K562 (cell line): ENCODE measurements at regions not wholly inside any gene's neighbourhood (a gene's known extent, or its start where the extent isn't known, plus 50 kb on each side); places are given as distances from the start of the nearest gene placed in this dataset.

Experiments used
- ATAC-seq: fragments of 200-7000 bp; cut with Tn5 transposase; 3 replicates; pipeline ENCODE4 v1.9.1; 2020; ENCODE audit warnings: moderate library complexity
- BruUV-seq: library from RNA; stranded (reverse); fragments of 400-500 nt; replicated peaks from 2 replicates; lab custom pipeline; 2021; lab: Mats Ljungman, UMichigan
- CTCF ChIA-PET: fragments of 300-600 bp; formaldehyde crosslinking; extraction: SDS; loops from one replicate; lab custom pipeline; 2021; ENCODE audit warnings: low intra/inter-chr PET ratio; lab: Yijun Ruan, JAX
- POLR2A ChIA-PET: fragments of 300-600, 350-650 bp; sonication (Branson Sonifier 250); formaldehyde crosslinking; extraction: SDS; loops from one replicate; lab custom pipeline; 2021; ENCODE audit warnings: antibody characterized with exemption, inconsistent platforms; lab: Yijun Ruan, JAX
- DNase-seq, 4 experiments: peaks; one replicate each; pipeline versions ENCODE4 v3.0.0 to v3.0.0-alpha.2; 2011 to 2018; ENCODE audit warnings: low spot score in 3 of 4, mixed read lengths in 3 of 4; ENCODE audit errors: extremely low read depth in 1 of 4
- FAIRE-seq: peaks from 2 replicates; lab custom pipeline; 2011; peaks lifted over from hg19 to GRCh38; lab: Jason Lieb, UNC
- H2AFZ ChIP-seq: 2 replicates; pipeline ENCODE4 v1.6.0; 2011; ENCODE audit warnings: low read depth, low read length, control low read depth, inconsistent platforms
- H3K27ac ChIP-seq: fragments of 200-600 bp; 3 replicates; pipeline ENCODE4 v1.8.0; 2011; ENCODE audit warnings: low read depth, mild to moderate bottlenecking, control low read depth, inconsistent platforms, low read length, moderate library complexity, mixed read lengths; ENCODE audit errors: extremely low read depth
- H3K27me3 ChIP-seq, 2 experiments: fragments of 300-600 bp in 1 of 2; 2 replicates in 1 of 2; 3 replicates in 1 of 2; pipeline versions ENCODE4 v1.6.0 to v1.8.0; 2011; ENCODE audit warnings: inconsistent platforms in 2 of 2, low read length in 2 of 2, mild to moderate bottlenecking in 1 of 2, mixed read lengths in 1 of 2, moderate library complexity in 1 of 2; ENCODE audit not compliant: control insufficient read depth in 2 of 2, insufficient read depth in 2 of 2
- H3K36me3 ChIP-seq: fragments of 300-600 bp; 3 replicates; pipeline ENCODE4 v1.8.0; 2011; ENCODE audit warnings: mild to moderate bottlenecking, low read length, inconsistent platforms; ENCODE audit not compliant: control insufficient read depth, insufficient read depth
- H3K4me1 ChIP-seq, 2 experiments: fragments of 200-600 bp in 1 of 2; replicated peaks in 1 of 2; 2 replicates in 1 of 2; 3 replicates in 1 of 2; pipeline versions ENCODE4 v1.5.1 to v1.8.0; 2011; ENCODE audit warnings: inconsistent platforms in 2 of 2, low read length in 2 of 2, mild to moderate bottlenecking in 1 of 2, mixed read lengths in 1 of 2, moderate library complexity in 1 of 2; ENCODE audit not compliant: control insufficient read depth in 2 of 2, insufficient read depth in 2 of 2
- H3K4me2 ChIP-seq: 2 replicates; pipeline ENCODE4 v1.6.1; 2011; ENCODE audit warnings: low read length, control low read depth, inconsistent platforms, mixed read lengths; ENCODE audit not compliant: insufficient read depth
- H3K4me3 ChIP-seq: fragments of 200-600 bp; sonication (generic), shearing (Covaris generic); 2 replicates; pipeline ENCODE4 v1.5.1; 2016; ENCODE audit warnings: control low read depth, inconsistent platforms
- H3K79me2 ChIP-seq: fragments of 200-600 bp; 3 replicates; pipeline ENCODE4 v1.8.0; 2011; ENCODE audit warnings: low read length, inconsistent platforms; ENCODE audit not compliant: control insufficient read depth, insufficient read depth
- H3K9ac ChIP-seq, 2 experiments: 2 replicates each; pipeline versions ENCODE4 v1.6.0 to v1.6.1; 2011; ENCODE audit warnings: low read depth in 2 of 2, low read length in 2 of 2, control low read depth in 1 of 2, inconsistent platforms in 1 of 2, mild to moderate bottlenecking in 1 of 2, mixed read lengths in 1 of 2; ENCODE audit not compliant: insufficient read depth in 1 of 2
- H3K9me1 ChIP-seq: one replicate; pipeline ENCODE4 v1.6.0; 2011; ENCODE audit warnings: inconsistent platforms, mild to moderate bottlenecking, low read length, moderate library complexity; ENCODE audit not compliant: control insufficient read depth, insufficient read depth
- H3K9me3 ChIP-seq: replicated peaks from 2 replicates; pipeline ENCODE4 v1.5.1; 2011; ENCODE audit warnings: low read depth, low read length, inconsistent platforms; ENCODE audit not compliant: control insufficient read depth, insufficient read depth
- H4K20me1 ChIP-seq: replicated peaks from 2 replicates; pipeline ENCODE4 v1.6.1; 2011; ENCODE audit warnings: low read length, inconsistent platforms, mixed read lengths; ENCODE audit not compliant: control insufficient read depth, insufficient read depth
- DACH1 ChIP-seq: fragments of 450-650 bp; IDR thresholded peaks from 2 replicates; pipeline ENCODE4 v1.6.1; 2018; ENCODE audit not compliant: partially characterized antibody
- DPF2 ChIP-seq: fragments of 450-650 bp; IDR thresholded peaks from 2 replicates; pipeline ENCODE4 v1.6.1; 2016
- EHMT2 ChIP-seq: fragments of 450-650 bp; IDR thresholded peaks from 2 replicates; pipeline ENCODE4 v1.6.1; 2018; ENCODE audit warnings: antibody characterized with exemption
- ESRRB ChIP-seq: fragments of 250-450 bp; sonication (Bioruptor Pico); IDR thresholded peaks from 2 replicates; pipeline ENCODE4 v1.5.0; 2020; ENCODE audit warnings: mild to moderate bottlenecking, moderate library complexity, borderline replicate concordance
- FIP1L1 ChIP-seq: fragments of 200-400 bp; formaldehyde crosslinking; IDR thresholded peaks from 2 replicates; pipeline ENCODE4 v1.6.1; 2018; ENCODE audit warnings: mild to moderate bottlenecking, low read depth, low read length; ENCODE audit not compliant: poor library complexity, severe bottlenecking
- HNRNPK ChIP-seq: fragments of 200-400 bp; formaldehyde crosslinking; IDR thresholded peaks from one replicate; pipeline ENCODE4 v1.6.1; 2018; ENCODE audit warnings: mild to moderate bottlenecking, low read depth, low read length; ENCODE audit not compliant: poor library complexity, severe bottlenecking
- KAT2B ChIP-seq: IDR thresholded peaks from one replicate; pipeline ENCODE4 v1.6.1; 2012; ENCODE audit warnings: low read depth, mild to moderate bottlenecking, control low read depth, inconsistent platforms, low read length, moderate library complexity
- MAZ ChIP-seq, 2 experiments: fragments of 450-650 bp in 1 of 2; sonication (generic) in 1 of 2; formaldehyde crosslinking; IDR thresholded peaks in 1 of 2; conservative IDR thresholded peaks in 1 of 2; 2 replicates each; pipeline versions ENCODE4 v1.4.0 to v1.5.0; 2020; ENCODE audit warnings: mild to moderate bottlenecking in 1 of 2, missing genetic modification reagents in 1 of 2
- NCOR1 ChIP-seq: fragments of 450-650 bp; IDR thresholded peaks from 2 replicates; pipeline ENCODE4 v1.6.1; 2016; ENCODE audit warnings: mild to moderate bottlenecking, moderate library complexity
- NR2C2 ChIP-seq, 2 experiments: fragments of 200-800 bp in 1 of 2; sonication (Bioruptor generic) in 1 of 2; sonication (generic) in 1 of 2; formaldehyde crosslinking in 1 of 2; IDR thresholded peaks; 2 replicates each; pipeline versions ENCODE4 v1.6.1 to v1.8.0; 2016 to 2022; ENCODE audit warnings: mild to moderate bottlenecking in 1 of 2, missing compliant biosample characterization in 1 of 2, missing genetic modification characterization in 1 of 2, missing genetic modification reagents in 1 of 2
- NUFIP1 ChIP-seq: fragments of 450-650 bp; IDR thresholded peaks from 2 replicates; pipeline ENCODE4 v1.6.1; 2018; ENCODE audit not compliant: partially characterized antibody
- POLR3G ChIP-seq: IDR thresholded peaks from 2 replicates; pipeline ENCODE4 v1.6.1; 2011; ENCODE audit not compliant: insufficient read length, insufficient replicate concordance; ENCODE audit errors: extremely low read depth
- RCOR1 ChIP-seq, 2 experiments: IDR thresholded peaks; 2 replicates each; pipeline ENCODE4 v1.6.1; 2012; ENCODE audit warnings: low read depth in 2 of 2, low read length in 2 of 2, borderline replicate concordance in 1 of 2, improper control_type of control experiment in 1 of 2
- TCFL5 ChIP-seq: fragments of 250-450 bp; sonication (Bioruptor Pico); conservative IDR thresholded peaks from 2 replicates; pipeline ENCODE4 v1.6.1; 2021; ENCODE audit warnings: mild to moderate bottlenecking, moderate library complexity, matching md5 sums
- TFAM ChIP-seq: fragments of 250-450 bp; sonication (Bioruptor Pico); conservative IDR thresholded peaks from 2 replicates; pipeline ENCODE4 v1.5.0; 2021; ENCODE audit warnings: mild to moderate bottlenecking, moderate library complexity
- ZFPM2 ChIP-seq: fragments of 250-450 bp; sonication (Bioruptor Pico); IDR thresholded peaks from 2 replicates; pipeline ENCODE4 v1.5.1; 2022; ENCODE audit warnings: mild to moderate bottlenecking
- ZNF324 ChIP-seq: fragments of 250-450 bp; sonication (Bioruptor Pico); IDR thresholded peaks from 2 replicates; pipeline ENCODE4 v1.4.0; 2020; ENCODE audit warnings: mild to moderate bottlenecking
- in situ Hi-C: fragments of 300-500 bp; cut with MboI; formaldehyde crosslinking; loops from 4 replicates; pipeline ENCODE4 v1.15.0; 2018; ENCODE audit warnings: inconsistent platforms, mixed read lengths
- intact Hi-C: fragments of 100-400 bp; cut with micrococcal nuclease; formaldehyde crosslinking; loops from 2 replicates; pipeline ENCODE4 v1.14.2; 2022
- TF ChIP-seq, protein P1 (sequence below): IDR thresholded peaks from 3 replicates; pipeline ENCODE4 v1.6.1; 2011; ENCODE audit warnings: borderline replicate concordance, mild to moderate bottlenecking; ENCODE audit not compliant: insufficient read length, insufficient read depth
- TF ChIP-seq, protein P2 (sequence below): sonication (generic); formaldehyde crosslinking; IDR thresholded peaks from 2 replicates; pipeline ENCODE4 v1.5.0; 2020; ENCODE audit warnings: missing genetic modification reagents
- TF ChIP-seq, protein P3 (sequence below): fragments of 250-450 bp; sonication (Bioruptor Pico); IDR thresholded peaks from 2 replicates; pipeline ENCODE4 v1.9.0; 2021; ENCODE audit warnings: mild to moderate bottlenecking, inconsistent platforms

DNA sequence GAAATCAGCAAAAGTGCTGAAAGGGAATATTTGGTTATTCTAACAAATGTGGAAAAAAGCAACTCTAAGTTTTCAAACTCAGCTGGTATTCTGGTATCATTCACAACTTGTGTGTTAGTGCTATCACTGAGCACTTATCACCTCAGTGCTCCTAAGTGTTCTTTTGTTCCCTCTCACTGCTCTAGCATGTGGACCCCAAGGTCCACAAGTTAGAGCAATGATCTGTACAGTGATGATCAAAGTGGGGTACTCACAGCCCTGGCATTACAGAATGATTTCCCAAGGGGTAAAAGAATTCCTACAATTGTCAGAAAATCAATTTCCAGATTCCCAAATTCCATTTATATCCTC is 575.0 kb downstream of the DIAPH3 start:
- Histone ChIP-seq H3K79me2 (no peaks in the 10 kb centered on the region), H3K27me3 (no peaks in the 10 kb centered on the region; a peak in 1 of 5 replicates)
- BruUV-seq, result no TSS peak
- ATAC-seq (no peak), DNase-seq (no peak)
- CTCF ChIA-PET, result no interaction called here
- in situ Hi-C loops, result no loop called here
- TF ChIP-seq KAT2B (no peak), NUFIP1 (no peak), HNRNPK (no peak), DPF2 (no peak), ZNF324 (CRISPR knock-in tag) (no peak), RCOR1 (IDR thresholded peaks at IDR 0.05; ENCODE audit: borderline replicate concordance in 1 of 2, low read depth in 2 of 2, low read length in 2 of 2) (no peak), EHMT2 (no peak), FIP1L1 (no peak), ZFPM2 (no peak), MAZ (CRISPR knock-in tag; conservative IDR thresholded peaks at IDR 0.05 in 1 of 2, IDR thresholded peaks at IDR 0.05 in 1 of 2) (no peak), POLR3G (no peak), TFAM (no peak), NCOR1 (no peak), DACH1 (no peak), NR2C2 (CRISPR knock-in tag; IDR thresholded peaks at IDR 0.05) (no peak), NR2C2 (tag; IDR thresholded peaks at IDR 0.05) (no peak), ESRRB (CRISPR knock-in tag) (no peak), TCFL5 (CRISPR knock-in tag) (no peak)
- TF ChIP-seq, protein P1, sequence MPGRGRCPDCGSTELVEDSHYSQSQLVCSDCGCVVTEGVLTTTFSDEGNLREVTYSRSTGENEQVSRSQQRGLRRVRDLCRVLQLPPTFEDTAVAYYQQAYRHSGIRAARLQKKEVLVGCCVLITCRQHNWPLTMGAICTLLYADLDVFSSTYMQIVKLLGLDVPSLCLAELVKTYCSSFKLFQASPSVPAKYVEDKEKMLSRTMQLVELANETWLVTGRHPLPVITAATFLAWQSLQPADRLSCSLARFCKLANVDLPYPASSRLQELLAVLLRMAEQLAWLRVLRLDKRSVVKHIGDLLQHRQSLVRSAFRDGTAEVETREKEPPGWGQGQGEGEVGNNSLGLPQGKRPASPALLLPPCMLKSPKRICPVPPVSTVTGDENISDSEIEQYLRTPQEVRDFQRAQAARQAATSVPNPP, result no peak
- TF ChIP-seq, protein P2, sequence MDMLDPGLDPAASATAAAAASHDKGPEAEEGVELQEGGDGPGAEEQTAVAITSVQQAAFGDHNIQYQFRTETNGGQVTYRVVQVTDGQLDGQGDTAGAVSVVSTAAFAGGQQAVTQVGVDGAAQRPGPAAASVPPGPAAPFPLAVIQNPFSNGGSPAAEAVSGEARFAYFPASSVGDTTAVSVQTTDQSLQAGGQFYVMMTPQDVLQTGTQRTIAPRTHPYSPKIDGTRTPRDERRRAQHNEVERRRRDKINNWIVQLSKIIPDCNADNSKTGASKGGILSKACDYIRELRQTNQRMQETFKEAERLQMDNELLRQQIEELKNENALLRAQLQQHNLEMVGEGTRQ (CRISPR knock-in tag), result no peak
- TF ChIP-seq, protein P3, sequence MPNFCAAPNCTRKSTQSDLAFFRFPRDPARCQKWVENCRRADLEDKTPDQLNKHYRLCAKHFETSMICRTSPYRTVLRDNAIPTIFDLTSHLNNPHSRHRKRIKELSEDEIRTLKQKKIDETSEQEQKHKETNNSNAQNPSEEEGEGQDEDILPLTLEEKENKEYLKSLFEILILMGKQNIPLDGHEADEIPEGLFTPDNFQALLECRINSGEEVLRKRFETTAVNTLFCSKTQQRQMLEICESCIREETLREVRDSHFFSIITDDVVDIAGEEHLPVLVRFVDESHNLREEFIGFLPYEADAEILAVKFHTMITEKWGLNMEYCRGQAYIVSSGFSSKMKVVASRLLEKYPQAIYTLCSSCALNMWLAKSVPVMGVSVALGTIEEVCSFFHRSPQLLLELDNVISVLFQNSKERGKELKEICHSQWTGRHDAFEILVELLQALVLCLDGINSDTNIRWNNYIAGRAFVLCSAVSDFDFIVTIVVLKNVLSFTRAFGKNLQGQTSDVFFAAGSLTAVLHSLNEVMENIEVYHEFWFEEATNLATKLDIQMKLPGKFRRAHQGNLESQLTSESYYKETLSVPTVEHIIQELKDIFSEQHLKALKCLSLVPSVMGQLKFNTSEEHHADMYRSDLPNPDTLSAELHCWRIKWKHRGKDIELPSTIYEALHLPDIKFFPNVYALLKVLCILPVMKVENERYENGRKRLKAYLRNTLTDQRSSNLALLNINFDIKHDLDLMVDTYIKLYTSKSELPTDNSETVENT (CRISPR knock-in tag), result no peak
- TF ChIP-seq, all 486 proteins: peak for 0
- FAIRE-seq, result no peak
- Histone ChIP-seq H3K9ac (no peak overlapping the region), H4K20me1 (no peaks in the 10 kb centered on the region), H3K4me3 (no peak overlapping the region), H3K36me3 (no peaks in the 10 kb centered on the region), H3K4me1 (no peaks in the 10 kb centered on the region), H2AFZ (no peak overlapping the region), H3K9me1 (no peaks in the 10 kb centered on the region), H3K27ac (no peak overlapping the region), H3K9me3 (no peaks in the 10 kb centered on the region), H3K4me2 (no peak overlapping the region)
- intact Hi-C loops, result no loop called here
- POLR2A ChIA-PET, result no interaction called here
